ENCODE measurements at regions not wholly inside any gene's neighbourhood (a gene's known extent, or its start where the extent isn't known, plus 50 kb on each side); places are given as distances from the start of the nearest gene placed in this dataset.
A peak's percentile ranks its signal among the peaks of the same experiment; 100 is the strongest.

- no peak for TF ChIP-seq CTCF (IDR thresholded peaks at IDR 0.05; ENCODE audit: insufficient read depth, low read depth, low read length)
- TF ChIP-seq EZH2 (IDR thresholded peaks at IDR 0.05; ENCODE audit: insufficient read depth, low read length): no peak
- Mint-ChIP-seq H3K36me3 (ENCODE audit: low read depth, unreplicated experiment) (no peaks in the 10 kb centered on the region), H3K27ac (ENCODE audit: unreplicated experiment) (no peak overlapping the region), H3K4me1 (ENCODE audit: low read depth, unreplicated experiment) (no peaks in the 10 kb centered on the region), H3K27me3 (ENCODE audit: low read depth, unreplicated experiment) (no peaks in the 10 kb centered on the region), H3K4me3 (ENCODE audit: unreplicated experiment) (no peak overlapping the region), H3K9me3 (ENCODE audit: unreplicated experiment) (no peaks in the 10 kb centered on the region)
- no peak overlapping the region for H2AFZ ChIP-seq (ENCODE audit: low read depth, low read length)
- H3K36me3 ChIP-seq (ENCODE audit: insufficient read depth, low read length): no peaks in the 10 kb centered on the region
- peak; percentile 3 for DNase-seq (ENCODE audit: low read depth)
- H3K9ac ChIP-seq (ENCODE audit: low read length): no peak overlapping the region
- no peaks in the 10 kb centered on the region for H3K79me2 ChIP-seq (ENCODE audit: insufficient read depth, low read length)
- FAIRE-seq: no peak
- H3K9me3 ChIP-seq (ENCODE audit: insufficient read depth, low read depth, low read length): no peaks in the 10 kb centered on the region
- H3K27ac ChIP-seq (ENCODE audit: low read depth, low read length): no peak overlapping the region
- no peaks in the 10 kb centered on the region for H3K27me3 ChIP-seq (ENCODE audit: insufficient read depth, low read length)
- no peaks in the 10 kb centered on the region for H3K4me1 ChIP-seq (ENCODE audit: insufficient read depth, low read length)
- no peak overlapping the region for H3K4me2 ChIP-seq (ENCODE audit: low read length)
- H4K20me1 ChIP-seq (ENCODE audit: insufficient read depth, low read length): no peaks in the 10 kb centered on the region
- no peak overlapping the region for H3K4me3 ChIP-seq (ENCODE audit: insufficient read depth, low read depth, low read length)
Observed at GRCh38 chr12:85369365-85370154, 89.5 kb downstream of the ALX1 start.

GRCh38 chr12:85373045-85373444 lies 93.0 kb downstream of the ALX1 start:
- Histone ChIP-seq H3K9ac (ENCODE audit: low read length) (no peak overlapping the region), H3K4me2 (ENCODE audit: low read length) (no peak overlapping the region), H3K36me3 (ENCODE audit: insufficient read depth, low read length) (no peaks in the 10 kb centered on the region), H3K9me3 (ENCODE audit: insufficient read depth, low read depth, low read length) (no peaks in the 10 kb centered on the region), H4K20me1 (ENCODE audit: insufficient read depth, low read length) (no peaks in the 10 kb centered on the region), H3K27me3 (ENCODE audit: insufficient read depth, low read length) (no peaks in the 10 kb centered on the region), H3K4me1 (ENCODE audit: insufficient read depth, low read length) (no peaks in the 10 kb centered on the region), H3K27ac (ENCODE audit: low read depth, low read length) (no peak overlapping the region), H2AFZ (ENCODE audit: low read depth, low read length) (no peak overlapping the region), H3K4me3 (ENCODE audit: insufficient read depth, low read depth, low read length) (no peak overlapping the region), H3K79me2 (ENCODE audit: insufficient read depth, low read length) (no peaks in the 10 kb centered on the region)
- Mint-ChIP-seq H3K36me3 (ENCODE audit: low read depth, unreplicated experiment) (no peaks in the 10 kb centered on the region), H3K9me3 (ENCODE audit: unreplicated experiment) (no peaks in the 10 kb centered on the region), H3K27me3 (ENCODE audit: low read depth, unreplicated experiment) (no peaks in the 10 kb centered on the region), H3K4me1 (ENCODE audit: low read depth, unreplicated experiment) (no peaks in the 10 kb centered on the region), H3K4me3 (ENCODE audit: unreplicated experiment) (no peak overlapping the region), H3K27ac (ENCODE audit: unreplicated experiment) (no peak overlapping the region)
- TF ChIP-seq EZH2 (IDR thresholded peaks at IDR 0.05; ENCODE audit: insufficient read depth, low read length) (no peak), CTCF (IDR thresholded peaks at IDR 0.05; ENCODE audit: insufficient read depth, low read depth, low read length) (no peak)
- FAIRE-seq: no peak
- DNase-seq (ENCODE audit: low read depth): no peak

GRCh38 chr12:85374981-85375380 lies 95.0 kb downstream of the ALX1 start:
- H2AFZ ChIP-seq (ENCODE audit: low read depth, low read length): no peak overlapping the region
- Mint-ChIP-seq H3K9me3 (ENCODE audit: unreplicated experiment) (no peaks in the 10 kb centered on the region), H3K27ac (ENCODE audit: unreplicated experiment) (no peak overlapping the region), H3K4me3 (ENCODE audit: unreplicated experiment) (no peak overlapping the region), H3K27me3 (ENCODE audit: low read depth, unreplicated experiment) (no peaks in the 10 kb centered on the region), H3K4me1 (ENCODE audit: low read depth, unreplicated experiment) (no peaks in the 10 kb centered on the region), H3K36me3 (ENCODE audit: low read depth, unreplicated experiment) (no peaks in the 10 kb centered on the region)
- H4K20me1 ChIP-seq (ENCODE audit: insufficient read depth, low read length): no peaks in the 10 kb centered on the region
- no peak overlapping the region for H3K4me3 ChIP-seq (ENCODE audit: insufficient read depth, low read depth, low read length)
- FAIRE-seq: peak; percentile 9
- no peaks in the 10 kb centered on the region for H3K4me1 ChIP-seq (ENCODE audit: insufficient read depth, low read length)
- no peaks in the 10 kb centered on the region for H3K27me3 ChIP-seq (ENCODE audit: insufficient read depth, low read length)
- H3K9me3 ChIP-seq (ENCODE audit: insufficient read depth, low read depth, low read length): no peaks in the 10 kb centered on the region
- H3K4me2 ChIP-seq (ENCODE audit: low read length): no peak overlapping the region
- H3K27ac ChIP-seq (ENCODE audit: low read depth, low read length): no peak overlapping the region
- H3K79me2 ChIP-seq (ENCODE audit: insufficient read depth, low read length): no peaks in the 10 kb centered on the region
- no peak for DNase-seq (ENCODE audit: low read depth)
- no peaks in the 10 kb centered on the region for H3K36me3 ChIP-seq (ENCODE audit: insufficient read depth, low read length)
- no peak for TF ChIP-seq CTCF (IDR thresholded peaks at IDR 0.05; ENCODE audit: insufficient read depth, low read depth, low read length)
- no peak for TF ChIP-seq EZH2 (IDR thresholded peaks at IDR 0.05; ENCODE audit: insufficient read depth, low read length)
- H3K9ac ChIP-seq (ENCODE audit: low read length): no peak overlapping the region

Measured in astrocyte (in vitro differentiated cells and primary cell).